ENCODE measurements at regions not wholly inside any gene's neighbourhood (a gene's known extent, or its start where the extent isn't known, plus 50 kb on each side); places are given as distances from the start of the nearest gene placed in this dataset.

GRCh38 chr6:80792151-80792550, 685.7 kb downstream of the BCKDHB start:
- TF ChIP-seq YY1 (IDR thresholded peaks at IDR 0.05): no peak
- no peak for TF ChIP-seq CTCF (IDR thresholded peaks at IDR 0.05; ENCODE audit: low read depth, low read length, missing input control)
